Midbrain (tissue), 1 donor: ENCODE measurements at regions not wholly inside any gene's neighbourhood (a gene's known extent, or its start where the extent isn't known, plus 50 kb on each side); places are given as distances from the start of the nearest gene placed in this dataset.

Experiments
- DNase-seq: peaks from one replicate; lab custom pipeline; 2025; lab: John Stamatoyannopoulos, UW

- no peak for DNase-seq
These were observed 814.5 kb downstream of the CBLN2 start for GRCh38 chr18:71729611-71730010.

- DNase-seq = no peak
These were observed 816.2 kb downstream of the CBLN2 start for GRCh38 chr18:71727909-71728308.

- no peak for DNase-seq
These were observed 818.9 kb downstream of the CBLN2 start for GRCh38 chr18:71725256-71725655.

GRCh38 chr18:71707985-71708500, 836.1 kb downstream of the CBLN2 start:
- no peak for DNase-seq

- no peak for DNase-seq
These were observed 836.7 kb downstream of the CBLN2 start for GRCh38 chr18:71707400-71707799.

GRCh38 chr18:71689416-71690160, 854.6 kb downstream of the CBLN2 start:
- DNase-seq = no peak

GRCh38 chr18:71682591-71682990, 861.6 kb downstream of the CBLN2 start:
- DNase-seq = no peak

- DNase-seq = no peak
These were observed 866.0 kb downstream of the CBLN2 start for GRCh38 chr18:71678144-71678543.

- no peak for DNase-seq
These were observed 870.2 kb downstream of the CBLN2 start for GRCh38 chr18:71673954-71674353.

GRCh38 chr18:71673498-71673897, 870.6 kb downstream of the CBLN2 start:
- DNase-seq = no peak

GRCh38 chr18:71666481-71666880, 877.7 kb downstream of the CBLN2 start:
- DNase-seq = no peak

GRCh38 chr18:71665131-71665530, 879.0 kb downstream of the CBLN2 start:
- no peak for DNase-seq

- no peak for DNase-seq
These were observed 900.3 kb downstream of the CBLN2 start for GRCh38 chr18:71643822-71644221.

GRCh38 chr18:71630696-71631095, 913.4 kb downstream of the CBLN2 start:
- no peak for DNase-seq

GRCh38 chr18:71625556-71626090, 918.5 kb downstream of the CBLN2 start:
- DNase-seq = no peak

- DNase-seq = no peak
These were observed 945.8 kb downstream of the CBLN2 start for GRCh38 chr18:71598374-71598773.

- DNase-seq = no peak
These were observed 946.9 kb downstream of the CBLN2 start for GRCh38 chr18:71597219-71597618.

- no peak for DNase-seq
These were observed 960.9 kb downstream of the CBLN2 start for GRCh38 chr18:71583252-71583651.

GRCh38 chr18:71554686-71555085, 989.5 kb downstream of the CBLN2 start:
- no peak for DNase-seq

- no peak for DNase-seq
These were observed 1002.5 kb downstream of the CBLN2 start for GRCh38 chr18:71541643-71542042.

- DNase-seq = no peak
These were observed 1014.3 kb downstream of the CBLN2 start for GRCh38 chr18:71529703-71530303.

GRCh38 chr18:71523483-71524435, 1020.4 kb downstream of the CBLN2 start:
- no peak for DNase-seq
